ENCODE measurements at regions not wholly inside any gene's neighbourhood (a gene's known extent, or its start where the extent isn't known, plus 50 kb on each side); places are given as distances from the start of the nearest gene placed in this dataset.

DNA sequence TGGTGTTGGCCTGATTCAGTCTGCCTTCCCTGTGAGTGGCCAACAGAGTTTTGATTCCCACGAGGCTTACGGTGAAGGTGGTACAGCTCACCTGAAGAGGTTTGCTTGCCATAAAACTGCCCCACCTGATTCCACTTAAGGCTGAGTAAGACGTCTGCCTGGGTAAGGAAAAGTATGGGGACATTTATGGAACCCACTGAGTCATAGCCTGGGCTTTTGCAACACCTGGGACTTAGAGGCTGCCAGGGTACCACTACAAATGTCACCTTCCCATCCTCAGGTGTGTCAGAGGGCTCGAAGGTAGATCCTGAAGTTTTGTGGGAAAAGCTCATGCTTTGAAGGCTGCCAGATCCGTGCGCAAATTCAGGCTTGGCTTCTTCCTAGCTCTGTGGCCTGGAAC lies 56.9 kb upstream of the SLCO2A1 start:
- ATAC-seq (no peak), DNase-seq (ENCODE audit: low spot score) (no peak), FAIRE-seq (no peak)
- Histone ChIP-seq H3K36me3 (replicated peaks in 1 of 2; ENCODE audit: control insufficient read depth in 1 of 2, insufficient read depth in 2 of 2, low read length in 2 of 2) (no peaks in the 10 kb centered on the region), H3K27me3 (ENCODE audit: control insufficient read depth in 1 of 2, insufficient read depth in 2 of 2, low read length in 2 of 2) (peaks cover 0 to 1% of the 10 kb centered on the region in 2 experiments; a peak in 1 of 5 replicates), H3K27ac (ENCODE audit: extremely low read length, insufficient read depth, low read length) (no peak overlapping the region), H3K4me3 (replicated peaks in 1 of 3; ENCODE audit: insufficient read depth in 1 of 3, low read depth in 2 of 3, low read length in 3 of 3) (no peak overlapping the region), H3K4me2 (ENCODE audit: low read depth, low read length) (no peak overlapping the region), H4K20me1 (ENCODE audit: insufficient read depth, low read length) (no peaks in the 10 kb centered on the region), H3K9me3 (ENCODE audit: low read length) (no peaks in the 10 kb centered on the region), H2AFZ (ENCODE audit: low read length) (no peak overlapping the region), H3K9ac (ENCODE audit: insufficient read depth, low read depth, low read length) (no peak overlapping the region), H3K4me1 (ENCODE audit: insufficient read depth, low read length) (no peaks in the 10 kb centered on the region), H3K79me2 (ENCODE audit: insufficient read depth, low read length) (no peaks in the 10 kb centered on the region)
- BruUV-seq (replicated peaks), result no TSS peak
- in situ Hi-C loops (cut with HindIII; ENCODE audit: extremely low pct_ligation_motif_present, low pct_unique_long_range_greater_than_20kb) (no loop called here), intact Hi-C loops (cut with micrococcal nuclease; ENCODE audit: unreplicated experiment) (no loop called here)
- ChIA-PET POLR2A (no interaction called here), CTCF (ENCODE audit: low intra/inter-chr PET ratio, low total read pairs) (no interaction called here)
- WGBS (ENCODE audit: low lambda C conversion rate), result 29% methylated on average over 6 of the region's 6 CpGs
- TF ChIP-seq, protein P1, sequence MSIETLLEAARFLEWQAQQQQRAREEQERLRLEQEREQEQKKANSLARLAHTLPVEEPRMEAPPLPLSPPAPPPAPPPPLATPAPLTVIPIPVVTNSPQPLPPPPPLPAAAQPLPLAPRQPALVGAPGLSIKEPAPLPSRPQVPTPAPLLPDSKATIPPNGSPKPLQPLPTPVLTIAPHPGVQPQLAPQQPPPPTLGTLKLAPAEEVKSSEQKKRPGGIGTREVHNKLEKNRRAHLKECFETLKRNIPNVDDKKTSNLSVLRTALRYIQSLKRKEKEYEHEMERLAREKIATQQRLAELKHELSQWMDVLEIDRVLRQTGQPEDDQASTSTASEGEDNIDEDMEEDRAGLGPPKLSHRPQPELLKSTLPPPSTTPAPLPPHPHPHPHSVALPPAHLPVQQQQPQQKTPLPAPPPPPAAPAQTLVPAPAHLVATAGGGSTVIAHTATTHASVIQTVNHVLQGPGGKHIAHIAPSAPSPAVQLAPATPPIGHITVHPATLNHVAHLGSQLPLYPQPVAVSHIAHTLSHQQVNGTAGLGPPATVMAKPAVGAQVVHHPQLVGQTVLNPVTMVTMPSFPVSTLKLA (IDR thresholded peaks at IDR 0.05), result no peak
- TF ChIP-seq EHMT2 (IDR thresholded peaks at IDR 0.05; ENCODE audit: borderline replicate concordance, low read depth, low read length), result no peak
- TF ChIP-seq, protein P2, sequence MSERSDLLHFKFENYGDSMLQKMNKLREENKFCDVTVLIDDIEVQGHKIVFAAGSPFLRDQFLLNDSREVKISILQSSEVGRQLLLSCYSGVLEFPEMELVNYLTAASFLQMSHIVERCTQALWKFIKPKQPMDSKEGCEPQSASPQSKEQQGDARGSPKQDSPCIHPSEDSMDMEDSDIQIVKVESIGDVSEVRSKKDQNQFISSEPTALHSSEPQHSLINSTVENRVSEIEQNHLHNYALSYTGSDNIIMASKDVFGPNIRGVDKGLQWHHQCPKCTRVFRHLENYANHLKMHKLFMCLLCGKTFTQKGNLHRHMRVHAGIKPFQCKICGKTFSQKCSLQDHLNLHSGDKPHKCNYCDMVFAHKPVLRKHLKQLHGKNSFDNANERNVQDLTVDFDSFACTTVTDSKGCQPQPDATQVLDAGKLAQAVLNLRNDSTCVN (CRISPR knock-in tag; IDR thresholded peaks at IDR 0.05; ENCODE audit: borderline replicate concordance), result no peak
- TF ChIP-seq ZNF230 (CRISPR knock-in tag; IDR thresholded peaks at IDR 0.05), result no peak
- TF ChIP-seq ZNF431 (CRISPR knock-in tag; IDR thresholded peaks at IDR 0.05; ENCODE audit: borderline replicate concordance, low read depth), result no peak
- TF ChIP-seq, protein P3, sequence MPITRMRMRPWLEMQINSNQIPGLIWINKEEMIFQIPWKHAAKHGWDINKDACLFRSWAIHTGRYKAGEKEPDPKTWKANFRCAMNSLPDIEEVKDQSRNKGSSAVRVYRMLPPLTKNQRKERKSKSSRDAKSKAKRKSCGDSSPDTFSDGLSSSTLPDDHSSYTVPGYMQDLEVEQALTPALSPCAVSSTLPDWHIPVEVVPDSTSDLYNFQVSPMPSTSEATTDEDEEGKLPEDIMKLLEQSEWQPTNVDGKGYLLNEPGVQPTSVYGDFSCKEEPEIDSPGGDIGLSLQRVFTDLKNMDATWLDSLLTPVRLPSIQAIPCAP (CRISPR knock-in tag; IDR thresholded peaks at IDR 0.05; ENCODE audit: low read depth), result no peak
- no peak for TF ChIP-seq HNRNPLL (IDR thresholded peaks at IDR 0.05; ENCODE audit: low read depth, low read length, poor library complexity, severe bottlenecking)
- TF ChIP-seq JUN (CRISPR knock-in tag; IDR thresholded peaks at IDR 0.05), result no peak
- no peak for TF ChIP-seq POLR2A (IDR thresholded peaks at IDR 0.05; ENCODE audit: insufficient read depth in 1 of 2, low read depth in 2 of 2, low read length in 2 of 2)
- no peak for TF ChIP-seq RERE (CRISPR knock-in tag; IDR thresholded peaks at IDR 0.05; ENCODE audit: low read depth)
- no peak for TF ChIP-seq TOE1 (CRISPR knock-in tag; IDR thresholded peaks at IDR 0.05)
- no peak for TF ChIP-seq MEF2D (CRISPR knock-in tag; IDR thresholded peaks at IDR 0.05)
- no peak for TF ChIP-seq MLXIP (CRISPR knock-in tag; IDR thresholded peaks at IDR 0.05; ENCODE audit: borderline replicate concordance)
